GM12872 (cell line): ENCODE measurements at regions not wholly inside any gene's neighbourhood (a gene's known extent, or its start where the extent isn't known, plus 50 kb on each side); places are given as distances from the start of the nearest gene placed in this dataset.

Experiments
- CTCF ChIP-seq: IDR thresholded peaks from 3 replicates; pipeline ENCODE4 v1.5.1; 2011; ENCODE audit warnings: low read depth, mild to moderate bottlenecking, low read length, moderate library complexity; ENCODE audit not compliant: insufficient read depth

GRCh38 chr5:167810573-167810972 is 480.9 kb upstream of the WWC1 start:
- TF ChIP-seq CTCF: no peak

GRCh38 chr5:167812871-167813270 is 478.6 kb upstream of the WWC1 start:
- TF ChIP-seq CTCF: no peak

- no peak for TF ChIP-seq CTCF
These were observed 478.1 kb upstream of the WWC1 start for GRCh38 chr5:167813389-167813788.

- TF ChIP-seq CTCF: no peak
These were observed 477.4 kb upstream of the WWC1 start for GRCh38 chr5:167814040-167814439.

- TF ChIP-seq CTCF: no peak
These were observed 476.6 kb upstream of the WWC1 start for GRCh38 chr5:167814828-167815227.

GRCh38 chr5:167816354-167816753 is 475.1 kb upstream of the WWC1 start:
- TF ChIP-seq CTCF: no peak

- TF ChIP-seq CTCF: no peak
These were observed 474.6 kb upstream of the WWC1 start for GRCh38 chr5:167816864-167817263.

- no peak for TF ChIP-seq CTCF
These were observed 472.0 kb upstream of the WWC1 start for GRCh38 chr5:167819406-167819805.
